Lower lobe of right lung (tissue), 2 donors: ENCODE measurements at regions not wholly inside any gene's neighbourhood (a gene's known extent, or its start where the extent isn't known, plus 50 kb on each side); places are given as distances from the start of the nearest gene placed in this dataset.

Source experiments
- ATAC-seq, 2 donors: fragments of 200-7000 bp; cut with Tn5 transposase; one replicate each; pipeline ENCODE4 v1.9.1; 2020 to 2022; ENCODE audit warnings: mild to moderate bottlenecking in 2 of 2, moderate library complexity in 2 of 2
- DNase-seq: peaks from one replicate; pipeline ENCODE4 v3.0.0-alpha.2; 2020
- H3K27ac ChIP-seq: fragments of 200-600 bp; one replicate; pipeline ENCODE4 v1.8.0; 2022
- H3K27me3 ChIP-seq: fragments of 200-600 bp; one replicate; pipeline ENCODE4 v1.8.0; 2022; ENCODE audit warnings: low read depth
- H3K36me3 ChIP-seq: fragments of 200-600 bp; one replicate; pipeline ENCODE4 v1.8.0; 2022; ENCODE audit warnings: mild to moderate bottlenecking
- H3K4me1 ChIP-seq: fragments of 200-600 bp; one replicate; pipeline ENCODE4 v1.8.0; 2022
- H3K4me3 ChIP-seq: fragments of 200-600 bp; one replicate; pipeline ENCODE4 v1.8.0; 2022; ENCODE audit warnings: mild to moderate bottlenecking
- H3K9me3 ChIP-seq: fragments of 200-600 bp; one replicate; pipeline ENCODE4 v1.8.0; 2022
- intact Hi-C: fragments of 100-400 bp; cut with DNase I; formaldehyde crosslinking; loops from one replicate; pipeline ENCODE4 v1.11.0; 2022
- TF ChIP-seq, protein P1 (sequence below): fragments of 200-600 bp; IDR thresholded peaks from one replicate; pipeline ENCODE4 v1.8.0; 2022; ENCODE audit warnings: antibody characterized with exemption, mild to moderate bottlenecking
- donor health status: DM: no; HTN: yes; CAD: no; lungs with severe emphysema.

DNA sequence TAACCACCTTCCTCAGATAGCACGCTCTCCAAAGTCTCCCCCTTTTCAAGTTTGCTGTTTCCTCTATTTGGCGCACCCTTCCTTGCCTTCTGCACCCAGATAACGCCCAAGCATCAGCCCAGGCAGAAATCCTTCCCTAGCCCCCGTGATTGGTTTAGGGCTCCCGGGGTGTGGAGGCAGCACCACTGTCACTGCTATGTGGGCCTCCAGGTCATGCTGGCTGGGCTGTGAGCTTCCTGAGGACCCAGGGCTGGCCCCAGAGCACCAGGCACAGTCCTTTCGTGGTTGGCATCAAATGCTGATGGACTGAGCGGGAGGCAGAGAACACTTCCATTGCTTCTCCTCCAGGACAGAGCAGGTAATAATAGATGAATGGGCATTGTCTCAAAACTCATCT, 311.4 kb downstream of the BCL11B start:
- Histone ChIP-seq H3K4me3 (no peak overlapping the region), H3K36me3 (no peaks in the 10 kb centered on the region), H3K9me3 (no peaks in the 10 kb centered on the region), H3K27me3 (peaks cover 15% of the 10 kb centered on the region), H3K27ac (no peak overlapping the region), H3K4me1 (peaks cover 6% of the 10 kb centered on the region)
- DNase-seq (no peak), ATAC-seq (no peak)
- TF ChIP-seq, protein P1, sequence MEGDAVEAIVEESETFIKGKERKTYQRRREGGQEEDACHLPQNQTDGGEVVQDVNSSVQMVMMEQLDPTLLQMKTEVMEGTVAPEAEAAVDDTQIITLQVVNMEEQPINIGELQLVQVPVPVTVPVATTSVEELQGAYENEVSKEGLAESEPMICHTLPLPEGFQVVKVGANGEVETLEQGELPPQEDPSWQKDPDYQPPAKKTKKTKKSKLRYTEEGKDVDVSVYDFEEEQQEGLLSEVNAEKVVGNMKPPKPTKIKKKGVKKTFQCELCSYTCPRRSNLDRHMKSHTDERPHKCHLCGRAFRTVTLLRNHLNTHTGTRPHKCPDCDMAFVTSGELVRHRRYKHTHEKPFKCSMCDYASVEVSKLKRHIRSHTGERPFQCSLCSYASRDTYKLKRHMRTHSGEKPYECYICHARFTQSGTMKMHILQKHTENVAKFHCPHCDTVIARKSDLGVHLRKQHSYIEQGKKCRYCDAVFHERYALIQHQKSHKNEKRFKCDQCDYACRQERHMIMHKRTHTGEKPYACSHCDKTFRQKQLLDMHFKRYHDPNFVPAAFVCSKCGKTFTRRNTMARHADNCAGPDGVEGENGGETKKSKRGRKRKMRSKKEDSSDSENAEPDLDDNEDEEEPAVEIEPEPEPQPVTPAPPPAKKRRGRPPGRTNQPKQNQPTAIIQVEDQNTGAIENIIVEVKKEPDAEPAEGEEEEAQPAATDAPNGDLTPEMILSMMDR, result no peak
- intact Hi-C loops, result no loop called here

DNA sequence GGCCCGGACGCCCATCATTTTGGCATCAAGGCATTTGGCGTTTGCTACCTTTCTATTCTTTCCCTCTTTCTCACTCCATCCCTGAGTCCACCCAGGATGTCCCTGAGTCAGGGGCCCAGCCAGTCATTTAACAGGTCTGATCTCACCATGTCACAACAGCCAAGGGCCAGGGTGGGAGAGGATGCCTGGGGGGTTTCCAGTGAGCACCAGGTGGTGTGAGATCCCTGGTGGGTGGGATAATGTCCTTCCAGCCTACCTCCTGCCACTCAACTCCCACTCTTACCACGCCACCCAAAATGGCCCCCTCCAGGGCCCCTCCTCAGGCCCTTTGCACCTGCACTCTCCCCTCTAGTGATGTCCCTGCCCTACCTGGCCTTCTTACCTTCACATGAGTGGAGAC, 310.8 kb downstream of the BCL11B start:
- peaks cover 15% of the 10 kb centered on the region for H3K27me3 ChIP-seq
- no peaks in the 10 kb centered on the region for H3K36me3 ChIP-seq
- DNase-seq, result no peak
- TF ChIP-seq, protein P1, result no peak
- no peak for ATAC-seq
- no peak overlapping the region for H3K4me3 ChIP-seq
- H3K4me1 ChIP-seq, result peaks cover 6% of the 10 kb centered on the region
- intact Hi-C loops, result no loop called here
- no peak overlapping the region for H3K27ac ChIP-seq
- H3K9me3 ChIP-seq, result no peaks in the 10 kb centered on the region

DNA sequence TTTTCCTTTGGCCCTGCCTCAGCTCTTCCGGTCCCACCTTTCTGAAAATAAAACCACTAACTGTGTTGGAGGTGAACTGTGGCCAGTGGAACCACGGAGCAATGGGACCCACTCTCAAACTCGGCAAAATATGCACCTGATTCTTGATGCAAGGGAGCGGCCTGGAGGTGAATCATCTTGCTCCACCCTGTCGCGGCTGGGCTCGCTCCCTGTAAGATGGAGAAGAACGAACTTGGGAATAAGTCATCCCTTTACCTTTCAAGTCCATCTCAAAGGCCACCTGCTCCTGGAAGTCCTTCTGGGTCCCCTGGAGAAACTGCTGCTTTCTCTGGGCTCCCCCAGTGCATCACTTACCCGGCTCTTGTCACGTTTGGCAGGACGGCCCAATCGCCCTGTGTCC, 309.9 kb downstream of the BCL11B start:
- peaks cover 15% of the 10 kb centered on the region for H3K27me3 ChIP-seq
- intact Hi-C loops, result no loop called here

DNA sequence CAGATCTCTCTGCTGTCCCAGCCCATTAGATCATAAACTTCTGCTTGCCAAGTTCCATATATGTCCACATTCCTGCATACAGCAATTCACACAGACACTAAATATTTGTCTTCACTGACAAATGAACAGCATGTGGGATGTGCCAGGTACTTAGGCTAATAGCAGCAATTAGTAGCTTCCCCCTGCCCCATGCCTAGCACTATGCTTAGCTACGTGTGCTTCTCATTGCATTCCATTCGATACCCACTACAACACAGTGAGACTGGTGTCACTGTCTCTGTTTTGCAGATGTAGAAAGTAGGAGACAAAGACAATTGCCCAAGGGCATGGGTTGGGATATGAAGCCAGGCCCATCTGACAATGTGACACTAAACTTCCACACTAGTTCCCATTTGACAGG, 308.4 kb downstream of the BCL11B start:
- intact Hi-C loops, result no loop called here
- no peak overlapping the region for H3K4me3 ChIP-seq
- DNase-seq, result no peak

More for the DNA sequence above, 309.9 kb downstream of the BCL11B start:
- Histone ChIP-seq H3K27ac (no peak overlapping the region), H3K4me1 (peaks cover 6% of the 10 kb centered on the region), H3K9me3 (no peaks in the 10 kb centered on the region), H3K4me3 (no peak overlapping the region), H3K36me3 (no peaks in the 10 kb centered on the region)
- DNase-seq (no peak), ATAC-seq (no peak)
- TF ChIP-seq, protein P1, result no peak

DNA sequence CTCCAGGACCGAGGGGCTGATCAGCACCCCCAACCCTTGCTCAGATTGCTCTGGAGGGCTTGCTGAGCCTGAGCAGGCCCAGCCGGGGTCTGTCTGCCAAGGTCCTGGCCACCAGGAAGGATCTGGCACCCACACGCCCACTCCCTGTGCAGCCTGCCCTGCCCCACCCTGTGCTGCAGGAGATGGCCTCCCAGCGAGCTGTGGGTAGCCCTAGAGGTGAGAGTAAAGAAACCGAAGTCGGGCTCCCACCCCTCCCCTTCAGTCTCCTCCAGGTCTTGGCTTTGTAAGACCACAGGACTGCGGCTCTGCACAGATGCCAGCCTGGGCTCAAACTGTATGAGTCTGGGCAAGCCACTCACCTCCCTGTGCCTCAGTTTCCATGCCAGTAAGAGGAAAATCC, 307.8 kb downstream of the BCL11B start:
- intact Hi-C loops, result no loop called here
- ATAC-seq, result peak in 1 of 2 donors; percentile 23
- DNase-seq, result no peak
- Histone ChIP-seq H3K27ac (no peak overlapping the region), H3K4me3 (no peak overlapping the region), H3K27me3 (peaks cover 15% of the 10 kb centered on the region), H3K4me1 (no peaks in the 10 kb centered on the region), H3K36me3 (no peaks in the 10 kb centered on the region), H3K9me3 (no peaks in the 10 kb centered on the region)
- TF ChIP-seq, protein P1, result no peak

More for the DNA sequence above, 308.4 kb downstream of the BCL11B start:
- Histone ChIP-seq H3K27me3 (peaks cover 15% of the 10 kb centered on the region), H3K9me3 (no peaks in the 10 kb centered on the region), H3K4me1 (no peaks in the 10 kb centered on the region), H3K27ac (no peak overlapping the region), H3K36me3 (no peaks in the 10 kb centered on the region)
- TF ChIP-seq, protein P1, result no peak
- no peak for ATAC-seq

DNA sequence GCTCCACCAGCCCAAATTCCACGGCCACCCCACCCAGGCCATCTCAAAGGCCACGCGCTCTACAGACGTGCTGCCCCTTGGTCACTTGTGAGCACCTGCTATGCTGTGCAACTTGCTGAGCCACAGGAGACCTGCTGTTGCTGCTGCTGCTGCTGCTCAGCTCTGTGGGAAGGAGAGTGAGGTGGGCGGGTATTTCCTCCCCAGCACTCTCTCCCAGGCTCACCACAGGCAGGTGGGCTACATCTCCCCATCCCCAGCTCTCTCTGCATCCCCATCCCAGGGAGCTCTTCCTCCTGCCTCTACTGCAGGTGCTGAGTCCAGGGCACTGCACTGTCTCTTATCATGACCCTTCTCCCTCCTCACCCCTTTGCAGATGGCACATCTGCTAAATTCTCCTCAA, 306.9 kb downstream of the BCL11B start:
- DNase-seq (no peak), ATAC-seq (no peak)
- intact Hi-C loops, result no loop called here
- H3K4me1 ChIP-seq, result no peaks in the 10 kb centered on the region
- peaks cover 15% of the 10 kb centered on the region for H3K27me3 ChIP-seq
- no peaks in the 10 kb centered on the region for H3K36me3 ChIP-seq
- H3K4me3 ChIP-seq, result no peak overlapping the region
- TF ChIP-seq, protein P1, result no peak
- no peak overlapping the region for H3K27ac ChIP-seq
- no peaks in the 10 kb centered on the region for H3K9me3 ChIP-seq
